ENCODE measurements at regions not wholly inside any gene's neighbourhood (a gene's known extent, or its start where the extent isn't known, plus 50 kb on each side); places are given as distances from the start of the nearest gene placed in this dataset.

DNA sequence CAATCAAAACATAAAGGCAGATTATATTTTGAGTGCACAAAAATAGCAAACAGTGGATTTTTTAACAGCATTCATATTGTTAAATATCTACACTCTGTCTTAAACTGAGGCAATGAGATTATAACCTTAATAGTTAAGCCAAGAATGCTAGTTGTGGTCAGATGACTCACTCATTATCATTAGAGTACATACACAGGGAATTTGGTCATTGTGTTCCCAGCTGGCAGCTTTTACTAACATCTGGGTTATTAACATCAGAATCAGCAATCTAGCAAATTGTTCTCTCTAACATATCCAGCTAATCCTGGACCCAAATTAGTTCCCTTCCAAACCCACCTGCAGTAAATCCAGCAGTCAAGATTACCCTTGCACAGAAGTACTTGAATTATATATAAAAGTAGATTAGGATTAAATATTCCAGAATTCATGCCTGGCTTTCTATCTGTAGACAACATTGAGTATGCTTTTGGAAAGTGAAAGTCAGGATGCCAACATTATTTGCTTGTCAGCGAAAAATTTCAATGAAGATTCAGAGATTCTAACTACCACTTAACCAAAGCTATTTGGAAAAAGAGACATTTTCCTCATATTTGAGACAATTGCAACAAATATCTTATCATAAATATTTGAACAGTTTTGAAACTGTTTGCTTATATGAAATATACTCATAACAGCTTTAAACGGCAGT, 1035.6 kb upstream of the PHF14 start:
- no peak for DNase-seq (ENCODE audit: low read depth in 4 of 4, low spot score in 3 of 4)

DNA sequence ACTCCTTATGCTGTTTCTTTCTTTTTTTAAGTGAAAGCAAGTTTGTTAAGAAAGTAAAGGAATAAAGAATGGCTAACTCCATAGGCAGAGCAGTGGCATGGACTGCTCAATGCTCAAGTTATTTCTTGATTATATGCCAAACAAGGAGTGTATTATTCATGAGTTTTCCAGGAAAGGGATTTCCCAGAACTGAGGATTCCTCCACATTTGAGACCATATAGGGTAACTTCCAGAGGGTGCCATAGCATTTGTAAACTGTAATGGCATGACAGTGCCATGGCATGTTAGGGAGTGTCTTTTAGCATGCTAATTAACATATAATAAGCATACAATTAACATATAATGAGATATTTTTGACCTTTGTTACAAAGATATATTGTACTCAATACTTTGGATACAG, 1034.5 kb upstream of the PHF14 start:
- DNase-seq (ENCODE audit: low read depth in 4 of 4, low spot score in 3 of 4): no peak

DNA sequence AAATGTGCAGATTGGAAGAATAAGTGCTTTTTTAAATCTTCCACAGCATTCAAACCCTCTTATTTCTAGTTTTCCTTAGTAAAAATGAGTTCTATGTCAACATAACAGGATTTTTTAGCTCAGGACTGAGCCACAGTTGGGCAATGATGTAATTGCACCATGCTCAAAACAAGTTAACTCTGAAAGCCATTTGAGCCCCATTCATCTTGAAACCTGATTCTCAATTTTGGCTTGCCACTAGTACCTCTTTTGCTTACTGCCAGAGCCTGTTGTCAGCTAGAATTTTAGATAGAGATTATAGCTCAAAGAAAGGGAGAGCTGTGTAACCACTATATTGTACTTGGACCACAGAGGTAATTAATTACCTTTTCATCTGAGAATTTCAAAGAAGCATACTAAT, 1028.5 kb upstream of the PHF14 start:
- no peak for DNase-seq (ENCODE audit: low read depth in 4 of 4, low spot score in 3 of 4)

DNA sequence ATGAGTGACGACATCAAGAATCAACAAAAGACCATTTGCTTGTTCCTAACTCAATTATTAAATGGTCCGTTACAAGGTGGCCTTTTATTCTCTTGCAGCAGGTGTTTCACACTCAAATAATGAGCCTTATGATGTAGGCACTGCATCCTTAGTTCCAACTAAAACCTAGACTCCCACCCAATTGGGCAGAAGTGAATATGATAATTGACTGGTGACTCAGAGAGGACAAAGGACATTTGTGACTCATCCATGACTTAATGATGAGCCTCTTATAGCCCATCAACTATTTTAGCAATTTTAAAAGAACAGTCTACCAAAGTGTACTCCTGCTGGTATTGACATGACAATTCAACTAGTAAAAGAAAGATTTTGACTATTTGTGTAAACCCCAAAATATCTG, 1027.8 kb upstream of the PHF14 start:
- no peak for DNase-seq (ENCODE audit: low read depth in 4 of 4, low spot score in 3 of 4)

DNA sequence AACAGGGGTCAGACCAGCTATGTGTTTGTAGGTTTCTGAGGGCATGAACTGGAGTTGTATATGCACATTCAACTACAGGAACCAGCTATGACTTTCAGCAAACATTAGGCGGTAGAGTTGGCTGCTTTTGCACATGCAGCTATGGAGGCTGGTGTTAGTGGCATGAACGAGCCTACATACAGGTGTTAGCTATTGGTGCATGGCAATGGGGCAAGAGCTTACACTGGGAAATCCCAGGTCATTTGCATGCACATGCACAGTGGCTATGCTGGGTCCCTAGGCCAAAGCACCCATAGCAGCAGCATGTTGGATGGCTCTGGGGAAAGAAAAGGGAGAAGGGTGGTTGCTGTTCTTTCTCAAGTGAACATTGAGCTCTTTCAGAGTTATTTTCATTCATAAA, 1018.5 kb upstream of the PHF14 start:
- DNase-seq (ENCODE audit: low read depth in 4 of 4, low spot score in 3 of 4): no peak

DNA sequence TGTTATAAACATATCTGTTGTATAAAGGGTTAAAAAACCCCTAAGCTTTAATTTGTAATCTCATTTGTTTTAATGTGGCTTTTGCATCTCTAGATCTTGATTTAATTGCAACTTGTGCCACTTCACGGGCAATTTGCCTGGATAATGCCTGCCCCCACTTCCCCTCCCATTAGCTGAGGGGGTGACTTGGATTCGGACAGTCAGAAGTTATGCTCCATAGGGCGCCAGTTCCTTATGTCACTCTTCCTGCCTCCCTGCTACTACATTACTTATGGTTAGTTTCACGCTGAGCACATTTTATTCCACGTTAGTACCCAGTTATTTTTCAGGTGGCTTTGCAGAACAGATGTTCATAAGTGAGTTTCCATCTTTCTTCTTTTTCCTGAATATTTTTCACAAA, 1015.2 kb upstream of the PHF14 start:
- DNase-seq (ENCODE audit: low read depth in 4 of 4, low spot score in 3 of 4): no peak

DNA sequence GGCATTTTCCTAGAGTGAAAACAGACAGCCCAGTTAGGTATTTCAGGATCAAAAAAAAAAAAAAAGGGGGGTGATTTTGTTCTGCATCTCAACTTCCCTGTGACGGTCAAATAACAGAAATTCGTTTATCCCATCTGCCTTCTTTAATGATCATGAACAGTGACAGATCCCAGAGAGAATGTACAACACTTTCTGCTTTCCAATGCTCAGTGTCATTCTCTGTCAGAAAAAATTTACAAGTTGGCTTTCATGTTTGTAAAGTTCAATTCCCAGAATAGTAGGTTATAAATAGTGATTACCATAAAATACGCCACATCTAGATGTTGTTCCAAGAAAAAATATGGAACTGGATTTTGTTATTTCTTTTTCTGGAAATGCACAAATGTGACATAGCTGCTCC, 1013.2 kb upstream of the PHF14 start:
- no peak for DNase-seq (ENCODE audit: low read depth in 4 of 4, low spot score in 3 of 4)

DNA sequence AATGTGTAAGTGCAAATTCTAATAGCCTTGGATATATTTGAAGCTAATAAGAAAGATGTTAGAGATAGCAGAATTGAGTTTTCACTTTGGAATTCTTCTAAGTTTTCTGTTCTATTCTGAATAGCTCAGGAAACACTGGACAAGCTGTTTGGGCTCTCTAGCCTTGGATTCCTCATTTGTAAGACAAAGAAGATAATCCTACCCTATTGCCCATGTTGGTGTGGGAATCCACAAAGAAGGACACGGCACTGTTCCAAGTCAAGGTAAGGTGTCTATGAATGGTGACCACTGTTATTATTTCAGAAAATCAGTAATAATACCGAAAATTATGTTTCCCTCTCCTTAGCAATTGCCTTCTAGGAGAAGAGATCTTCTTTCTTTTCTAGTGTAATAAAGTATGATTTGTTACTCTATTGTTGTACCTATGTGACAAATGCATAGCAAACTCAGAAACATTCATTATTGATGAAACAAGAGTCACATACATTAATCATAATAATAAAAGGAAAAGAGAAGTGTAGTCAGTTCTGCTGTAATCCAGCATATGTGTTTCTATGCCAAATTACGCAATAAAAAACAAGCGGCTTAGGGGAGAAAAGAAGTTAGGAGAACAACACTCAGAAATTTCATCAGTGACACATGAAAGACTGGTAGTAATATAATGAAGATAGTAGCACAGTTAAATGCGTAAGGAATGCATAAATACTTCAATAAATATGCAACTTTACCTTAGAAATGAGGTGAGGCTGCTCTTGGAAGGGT, 1012.3 kb upstream of the PHF14 start:
- no peak for DNase-seq (ENCODE audit: low read depth in 4 of 4, low spot score in 3 of 4)

DNA sequence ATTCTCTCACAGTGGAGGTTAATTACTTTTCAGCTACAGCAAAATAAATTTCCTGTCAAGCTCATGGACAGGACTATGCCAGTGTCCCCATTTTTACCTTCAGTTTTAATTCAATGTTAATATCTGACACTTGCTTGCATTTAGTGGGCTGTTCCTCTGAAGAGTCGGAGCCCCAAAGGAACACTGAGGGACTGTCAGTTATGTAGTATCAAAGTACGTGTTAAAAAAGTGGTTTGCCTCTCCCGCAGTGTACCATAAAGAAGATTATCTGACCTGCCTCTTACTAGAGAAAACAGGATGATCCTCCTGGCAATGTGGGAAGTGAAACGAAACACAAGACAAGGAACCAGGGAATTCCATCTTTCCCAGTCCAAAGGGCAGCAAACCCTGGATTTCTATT, 1010.9 kb upstream of the PHF14 start:
- no peak for DNase-seq (ENCODE audit: low read depth in 4 of 4, low spot score in 3 of 4)

DNA sequence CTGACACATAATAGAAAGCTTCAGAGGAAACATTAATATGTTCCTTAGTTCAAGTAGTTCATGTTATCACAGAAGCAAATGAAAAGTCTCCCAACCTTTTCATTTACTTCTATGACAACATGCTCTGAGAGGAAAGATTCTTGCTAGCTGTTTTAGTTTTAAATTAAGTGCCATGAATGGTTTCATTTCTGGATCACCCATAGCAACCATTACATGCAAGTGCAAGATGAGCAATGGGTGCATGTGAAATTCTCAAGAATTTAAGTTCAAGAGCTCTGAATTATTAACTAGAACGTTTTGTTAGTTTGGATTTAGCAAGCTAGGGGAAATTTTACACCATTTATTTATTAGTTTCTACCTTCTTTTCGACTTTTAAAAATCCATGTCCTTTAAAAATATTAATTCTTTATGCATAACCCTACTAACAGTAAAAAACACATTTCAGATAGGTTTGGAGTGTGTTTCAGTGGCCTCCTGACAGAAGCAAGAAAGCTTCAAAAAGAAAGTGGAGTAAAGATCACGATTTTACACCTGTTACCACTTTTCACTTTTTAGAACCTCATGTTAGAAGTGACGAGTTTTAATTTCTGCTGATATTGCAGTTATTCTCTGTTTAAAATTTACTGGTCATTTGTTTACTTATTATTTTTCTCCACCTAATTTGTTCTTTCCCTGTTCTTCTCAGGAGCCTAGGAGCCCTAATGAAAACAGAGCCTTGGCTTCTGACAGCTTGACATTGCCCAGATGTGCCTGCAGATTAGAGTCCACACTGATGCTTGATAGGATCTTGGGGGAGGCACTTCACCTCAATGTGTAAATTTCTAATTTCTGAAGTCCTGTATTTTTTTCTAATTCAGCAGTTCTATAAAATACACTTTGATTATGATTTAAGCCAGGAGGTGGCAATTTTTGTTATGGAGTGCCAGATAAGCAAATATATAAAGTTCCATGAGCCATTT, 995.3 kb upstream of the PHF14 start:
- DNase-seq (ENCODE audit: low read depth in 4 of 4, low spot score in 3 of 4): no peak

DNA sequence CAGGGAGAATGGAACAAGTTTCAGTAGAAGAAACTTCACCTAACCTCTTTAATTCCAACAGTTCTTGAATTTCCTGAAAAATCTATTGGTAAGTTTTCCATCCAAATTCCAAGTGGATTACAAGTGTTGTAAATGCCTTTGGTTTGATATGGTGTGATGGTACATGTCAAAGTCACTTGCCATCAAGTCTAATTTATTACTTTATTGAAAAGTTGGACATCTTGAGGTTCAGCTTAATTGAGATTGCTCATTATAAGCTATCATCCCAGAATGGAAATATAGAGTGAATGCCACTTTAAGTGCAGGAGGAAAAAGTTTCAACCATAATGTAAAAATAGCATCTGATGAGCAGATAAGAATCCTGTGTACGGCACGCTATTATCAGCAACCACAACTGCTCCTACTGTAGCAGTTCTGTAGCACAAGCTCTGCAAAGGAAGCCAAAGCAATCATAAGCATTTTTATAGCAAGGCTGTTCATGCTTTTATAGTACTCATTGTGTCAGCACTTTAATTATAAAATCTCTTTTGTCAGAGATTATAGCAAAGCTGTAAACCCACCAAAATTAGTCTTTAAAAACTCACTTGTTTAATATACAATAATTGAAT, 991.8 kb upstream of the PHF14 start:
- DNase-seq (ENCODE audit: low read depth in 4 of 4, low spot score in 3 of 4): no peak

DNA sequence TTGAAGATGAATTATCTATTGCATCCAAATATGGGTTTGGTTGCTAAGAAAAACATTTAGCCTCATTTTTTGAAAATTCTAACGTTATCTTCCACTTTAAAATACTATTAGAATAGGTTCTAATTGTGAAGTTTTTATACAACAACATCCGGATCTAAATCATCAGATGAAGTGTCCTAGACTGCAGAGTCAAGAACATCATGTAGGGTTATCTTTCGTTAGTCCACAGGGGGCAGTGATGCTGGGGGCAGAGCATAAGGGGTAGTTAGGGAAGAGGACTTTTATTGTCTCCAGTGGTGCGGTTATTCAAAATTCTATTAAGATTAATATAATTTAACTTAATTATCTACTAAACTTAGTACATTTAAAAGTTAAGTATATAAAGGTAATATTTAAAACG, 990.6 kb upstream of the PHF14 start:
- no peak for DNase-seq (ENCODE audit: low read depth in 4 of 4, low spot score in 3 of 4)

DNA sequence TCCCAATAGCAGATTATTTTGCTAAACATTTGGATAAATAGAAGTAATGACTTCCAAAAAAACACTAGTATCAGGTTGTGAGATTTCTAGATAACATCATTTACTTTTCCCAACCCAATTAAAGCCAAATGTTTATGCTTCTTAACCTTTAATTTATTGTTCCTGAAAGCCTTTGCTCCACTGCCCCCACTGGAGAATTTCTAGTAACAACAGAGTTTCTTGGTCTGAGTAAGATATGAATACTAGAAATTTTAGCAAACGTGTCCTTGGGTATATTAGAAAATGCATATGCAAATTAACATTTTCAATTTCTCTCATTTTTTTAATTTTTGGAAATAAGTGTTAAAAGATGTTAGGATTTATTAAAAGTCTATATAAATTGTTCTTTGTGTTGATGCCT, 958.0 kb upstream of the PHF14 start:
- DNase-seq (ENCODE audit: low read depth in 4 of 4, low spot score in 3 of 4): no peak

DNA sequence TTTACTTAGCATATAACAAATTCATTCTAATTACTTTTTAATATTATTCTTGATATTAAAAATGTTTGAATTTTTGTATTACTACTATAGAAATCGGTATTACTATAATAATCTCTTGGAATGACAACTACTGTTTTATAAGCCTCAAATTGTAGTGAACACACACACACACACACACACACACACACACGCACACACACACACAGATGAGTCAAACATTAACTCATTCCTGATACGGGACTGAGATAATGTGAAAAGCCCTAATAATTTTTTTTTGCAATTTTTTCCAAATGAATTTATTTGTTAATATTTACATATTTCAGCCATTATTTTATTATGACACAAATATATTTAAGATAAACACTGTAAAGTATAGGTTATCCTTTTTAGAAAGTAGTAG, 951.2 kb upstream of the PHF14 start:
- no peak for DNase-seq (ENCODE audit: low read depth in 4 of 4, low spot score in 3 of 4)

DNA sequence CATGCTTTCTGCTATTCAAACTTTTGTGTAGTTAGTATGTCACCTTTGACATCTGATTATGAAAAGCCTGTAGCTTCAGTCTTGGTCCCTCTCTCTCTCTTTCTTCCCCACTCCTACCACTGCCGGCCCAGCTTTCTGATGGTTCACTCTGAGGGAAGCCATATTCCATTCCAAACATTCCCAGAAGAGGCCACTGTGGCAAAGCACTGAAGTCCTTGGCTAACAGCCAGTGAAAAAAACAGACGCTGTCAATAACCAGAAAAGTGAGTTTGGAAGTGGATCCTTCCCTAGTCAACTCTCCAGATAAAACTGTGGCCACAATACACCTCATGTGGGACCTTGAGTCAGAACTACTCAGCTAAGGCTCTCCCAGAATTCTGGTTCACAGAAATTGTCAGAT, 950.7 kb upstream of the PHF14 start:
- peak in 1 of 4 donors; percentile 2 for DNase-seq (ENCODE audit: low read depth in 4 of 4, low spot score in 3 of 4)

DNA sequence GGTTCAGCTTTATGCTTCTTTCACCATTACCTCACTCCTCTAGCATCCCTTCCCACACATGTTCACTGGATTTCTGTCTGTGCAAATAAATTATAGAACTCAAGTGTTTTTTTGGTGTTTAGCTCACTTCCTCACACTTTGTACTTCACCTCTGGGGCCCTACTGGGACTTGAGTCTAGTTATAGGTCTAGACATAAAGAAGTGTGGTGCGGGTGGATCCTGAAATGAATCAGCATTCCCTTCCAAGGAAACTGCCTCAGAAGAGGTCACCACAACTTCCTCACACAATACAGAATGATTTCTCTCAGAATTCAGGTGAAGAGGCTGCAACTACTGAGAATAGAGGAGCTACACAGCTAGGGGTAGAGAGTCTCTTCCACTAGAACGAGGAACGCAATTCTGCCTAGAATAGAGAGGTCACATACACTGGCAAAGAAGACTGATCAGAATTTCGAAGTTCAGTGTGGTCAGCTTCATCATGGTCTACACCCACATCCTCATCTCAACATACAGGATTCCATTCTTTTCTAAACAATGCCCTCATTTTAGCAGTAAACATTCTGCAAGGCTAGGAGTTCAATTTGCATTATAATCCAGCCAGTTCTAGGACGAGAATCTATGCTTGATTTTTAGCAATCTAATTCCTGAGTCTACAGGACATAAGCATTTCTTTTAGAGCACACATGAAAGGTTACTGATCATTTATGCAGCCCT, 938.7 kb upstream of the PHF14 start:
- DNase-seq (ENCODE audit: low read depth in 4 of 4, low spot score in 3 of 4): no peak

DNA sequence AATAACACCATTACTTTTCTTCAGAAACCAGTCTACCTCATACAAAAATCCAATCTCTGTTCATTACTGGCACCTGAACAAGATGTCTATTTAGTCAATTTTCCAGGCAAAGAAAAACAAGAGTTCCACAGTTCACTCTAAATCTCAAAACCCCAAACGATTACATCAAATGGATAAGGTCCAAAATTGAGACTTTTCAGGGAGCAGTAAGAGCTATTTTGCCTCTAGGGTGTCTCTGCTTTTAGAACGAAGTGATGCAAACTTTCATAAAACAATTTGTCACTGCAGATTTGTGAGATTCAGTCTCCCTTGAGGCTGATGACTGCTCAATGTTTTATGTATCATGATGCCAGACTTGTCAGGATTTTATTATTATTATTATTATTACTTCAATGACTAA, 937.0 kb upstream of the PHF14 start:
- no peak for DNase-seq (ENCODE audit: low read depth in 4 of 4, low spot score in 3 of 4)

DNA sequence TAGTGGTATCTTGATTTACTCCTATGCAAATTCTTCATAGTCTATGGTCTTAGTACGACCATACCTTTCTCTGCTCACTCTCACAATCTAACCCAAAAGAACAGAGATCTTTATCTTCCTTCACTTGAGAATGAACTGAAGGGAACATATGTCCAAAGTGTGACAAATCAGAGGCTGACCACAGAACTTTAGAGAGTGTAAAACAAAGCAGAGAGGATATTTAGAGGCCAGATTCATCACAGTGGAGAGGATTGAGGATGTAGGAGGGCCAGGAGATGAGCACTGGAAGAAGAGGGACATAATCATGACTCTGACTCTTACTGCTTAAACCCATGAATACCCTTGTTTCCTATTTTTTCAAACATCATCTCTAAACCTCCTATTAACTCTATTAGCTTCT, 935.3 kb upstream of the PHF14 start:
- DNase-seq (ENCODE audit: low read depth in 4 of 4, low spot score in 3 of 4): no peak

DNA sequence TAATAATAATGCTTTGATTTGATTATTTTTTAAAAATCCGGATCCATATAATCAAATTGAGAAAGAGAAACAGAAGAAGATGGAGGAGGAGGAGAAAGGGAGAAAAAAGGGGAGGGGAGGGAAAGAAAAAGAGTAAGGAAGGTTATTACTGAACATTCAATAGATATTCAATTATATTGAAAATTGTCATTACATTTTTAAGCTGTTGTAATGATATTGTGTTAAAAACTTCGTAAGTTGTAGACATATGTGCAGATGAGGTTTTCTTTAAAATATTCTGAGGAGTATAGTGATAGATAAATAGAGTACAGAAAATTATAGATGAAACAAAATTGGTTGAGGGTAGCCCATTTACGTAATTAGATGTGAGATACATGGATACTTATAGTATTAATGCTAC, 933.0 kb upstream of the PHF14 start:
- no peak for DNase-seq (ENCODE audit: low read depth in 4 of 4, low spot score in 3 of 4)

DNA sequence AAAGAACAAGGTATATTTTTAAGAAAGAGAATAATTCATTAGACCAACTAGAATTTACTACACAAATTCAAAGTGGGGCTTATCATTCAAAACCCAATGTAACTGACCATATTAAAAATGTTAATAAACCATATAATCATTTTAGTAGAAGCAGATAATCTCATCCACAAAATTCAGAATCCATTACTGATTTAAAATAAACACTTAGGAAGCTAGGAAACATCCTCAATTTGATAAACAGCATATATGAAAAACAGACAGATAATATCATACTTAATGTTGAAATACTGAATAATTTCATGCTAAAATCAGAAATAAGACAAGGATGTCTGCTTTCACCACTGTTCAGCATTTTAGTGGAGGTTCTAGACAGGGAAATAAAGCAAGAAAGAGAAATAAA, 902.8 kb upstream of the PHF14 start:
- no peak for DNase-seq (ENCODE audit: low read depth in 4 of 4, low spot score in 3 of 4)

Data from right renal pelvis (tissue), 4 donors.